Adrenal gland (tissue), 9 donors: ENCODE measurements at regions not wholly inside any gene's neighbourhood (a gene's known extent, or its start where the extent isn't known, plus 50 kb on each side); places are given as distances from the start of the nearest gene placed in this dataset.

Experiments
- DNase-seq, 7 donors: peaks; one replicate each; pipeline ENCODE4 v3.0.0-alpha.2; 2019 to 2020
- H3K27ac ChIP-seq, 5 donors: fragments of 200-600 bp; sonication (generic) in 4 of 5; 1 replicate in 3 of 5; 2 replicates in 2 of 5; pipeline versions ENCODE4 v1.5.1 to v1.8.0; 2016 to 2020; ENCODE audit warnings: mild to moderate bottlenecking in 1 of 5
- H3K27me3 ChIP-seq: fragments of 200-600 bp; 2 replicates; pipeline ENCODE4 v1.8.0; 2021
- H3K36me3 ChIP-seq, 2 donors: fragments of 200-600 bp; replicated peaks in 1 of 2; 1 replicate in 1 of 2; 2 replicates in 1 of 2; pipeline versions ENCODE4 v1.5.1 to v1.8.0; 2018 to 2022
- H3K4me1 ChIP-seq, 2 donors: fragments of 200-600 bp; replicated peaks in 1 of 2; 1 replicate in 1 of 2; 2 replicates in 1 of 2; pipeline versions ENCODE4 v1.5.1 to v1.8.0; 2018 to 2021
- H3K4me3 ChIP-seq, 4 donors: fragments of 200-600 bp; sonication (generic) in 3 of 4; one replicate each; pipeline ENCODE4 v1.5.1; 2016 to 2018
- H3K9me3 ChIP-seq, 3 donors: fragments of 200-600 bp; sonication (generic) in 1 of 3; replicated peaks in 1 of 3; 1 replicate in 2 of 3; 2 replicates in 1 of 3; pipeline versions ENCODE4 v1.5.1 to v1.8.0; 2016 to 2021
- CTCF ChIP-seq, 6 experiments: fragments of 450-650 bp in 4 of 6; fragments of 200-600 bp in 2 of 6; sonication (generic) in 1 of 6; IDR thresholded peaks; 1 replicate in 5 of 6; 2 replicates in 1 of 6; pipeline versions ENCODE4 v1.5.1 to v1.8.0; 2016 to 2021; ENCODE audit warnings: antibody characterized with exemption in 6 of 6, mild to moderate bottlenecking in 2 of 6, moderate library complexity in 1 of 6
- POLR2A ChIP-seq, 2 donors: fragments of 450-650 bp; IDR thresholded peaks; one replicate each; pipeline ENCODE4 v1.6.1; 2017; ENCODE audit warnings: antibody characterized with exemption in 2 of 2, mild to moderate bottlenecking in 2 of 2, moderate library complexity in 1 of 2
- WGBS, 4 donors: extraction: QIAGEN DNeasy Blood & Tissue Kit in 2 of 4; methylation state at CpG; one replicate each; pipeline versions ENCODE4 v1.1.5 to v1.1.7; 2013 to 2017; 5-methylcytosine and 5-hydroxymethylcytosine counted together
- intact Hi-C, 2 donors: fragments of 100-400 bp; cut with DNase I; formaldehyde crosslinking; loops; one replicate each; pipeline versions ENCODE4 v1.14.1 to v1.15.0; 2022 to 2023
- donor health status: healthy with polysubstance abuse.
- donor health status: Bipolar disorder and iron deficiency.
- donor health status: DM: yes; HTN: yes; CAD: no.
- donor health status: DM: no; HTN: no; CAD: no.
- donor health status: DM: no; HTN: no; CAD: no.

GRCh38 chr20:12177657-12178293, 260.1 kb downstream of the BTBD3 start:
- DNase-seq: no peak
- no peak overlapping the region for H3K4me3 ChIP-seq
- intact Hi-C loops: no loop called here
- WGBS, 4 donors: 57 to 67% (median 61%) methylated on average over 3 of the region's 3 CpGs
- no peak overlapping the region for H3K27ac ChIP-seq
- no peak for TF ChIP-seq POLR2A (IDR thresholded peaks at IDR 0.05)
- no peaks in the 10 kb centered on the region for H3K27me3 ChIP-seq
- no peaks in the 10 kb centered on the region for H3K4me1 ChIP-seq
- no peaks in the 10 kb centered on the region for H3K9me3 ChIP-seq
- no peaks in the 10 kb centered on the region for H3K36me3 ChIP-seq

- intact Hi-C loops: no loop called here
- WGBS, 4 donors: 57 to 59% (median 58%) methylated on average over 1 of the region's 1 CpG
Observed at GRCh38 chr20:12179692-12180091, 262.0 kb downstream of the BTBD3 start.

GRCh38 chr20:12180107-12180661, 262.5 kb downstream of the BTBD3 start:
- TF ChIP-seq POLR2A (IDR thresholded peaks at IDR 0.05) (no peak), CTCF (IDR thresholded peaks at IDR 0.05) (no peak)
- no peaks in the 10 kb centered on the region for H3K27me3 ChIP-seq
- no peak overlapping the region for H3K27ac ChIP-seq
- intact Hi-C loops: no loop called here
- no peaks in the 10 kb centered on the region for H3K4me1 ChIP-seq
- H3K9me3 ChIP-seq: no peaks in the 10 kb centered on the region
- DNase-seq: no peak
- H3K36me3 ChIP-seq: no peaks in the 10 kb centered on the region
- WGBS, 4 donors: 64 to 74% (median 72%) methylated on average over 5 of the region's 5 CpGs
- H3K4me3 ChIP-seq: no peak overlapping the region

More at GRCh38 chr20:12179692-12180091, 262.0 kb downstream of the BTBD3 start:
- no peaks in the 10 kb centered on the region for H3K27me3 ChIP-seq
- no peak for DNase-seq
- H3K4me1 ChIP-seq: no peaks in the 10 kb centered on the region
- H3K27ac ChIP-seq: no peak overlapping the region
- TF ChIP-seq POLR2A (IDR thresholded peaks at IDR 0.05) (no peak), CTCF (IDR thresholded peaks at IDR 0.05) (no peak)
- H3K36me3 ChIP-seq: no peaks in the 10 kb centered on the region
- H3K9me3 ChIP-seq: no peaks in the 10 kb centered on the region
- H3K4me3 ChIP-seq: no peak overlapping the region

GRCh38 chr20:12198281-12198680, 280.6 kb downstream of the BTBD3 start:
- intact Hi-C loops: no loop called here
- Histone ChIP-seq H3K4me1 (no peaks in the 10 kb centered on the region), H3K9me3 (no peaks in the 10 kb centered on the region), H3K27ac (no peak overlapping the region), H3K27me3 (no peaks in the 10 kb centered on the region), H3K36me3 (no peaks in the 10 kb centered on the region), H3K4me3 (no peak overlapping the region)
- DNase-seq: no peak
- no peak for TF ChIP-seq CTCF (IDR thresholded peaks at IDR 0.05)

GRCh38 chr20:12199703-12200102, 282.0 kb downstream of the BTBD3 start:
- Histone ChIP-seq H3K36me3 (no peaks in the 10 kb centered on the region), H3K4me1 (no peaks in the 10 kb centered on the region), H3K27ac (no peak overlapping the region), H3K4me3 (no peak overlapping the region), H3K9me3 (no peaks in the 10 kb centered on the region), H3K27me3 (no peaks in the 10 kb centered on the region)
- no peak for DNase-seq
- TF ChIP-seq POLR2A (IDR thresholded peaks at IDR 0.05) (no peak), CTCF (IDR thresholded peaks at IDR 0.05) (no peak)
- WGBS, 4 donors: 75 to 79% (median 76%) methylated on average over 5 of the region's 5 CpGs
- intact Hi-C loops: no loop called here
